CD4-positive, alpha-beta T cell (primary cell): ENCODE measurements at regions not wholly inside any gene's neighbourhood (a gene's known extent, or its start where the extent isn't known, plus 50 kb on each side); places are given as distances from the start of the nearest gene placed in this dataset.

Experiments used
- ATAC-seq: fragments of 200-7000 bp; cut with Tn5 transposase; one replicate; pipeline ENCODE4 v1.10.0; 2022; ENCODE audit warnings: mild to moderate bottlenecking; ENCODE audit not compliant: poor library complexity
- CTCF ChIA-PET: fragments of 350-600 bp; sonication (Branson Sonifier 250); formaldehyde crosslinking; loops from one replicate; lab custom pipeline; 2021; ENCODE audit warnings: antibody characterized with exemption, inconsistent platforms; lab: Charles Lee
- POLR2A ChIA-PET: fragments of 350-600 bp; sonication (Branson Sonifier 250); formaldehyde crosslinking; loops from one replicate; lab custom pipeline; 2021; ENCODE audit warnings: antibody characterized with exemption, inconsistent platforms; lab: Charles Lee
- DNase-seq, 14 experiments: peaks; one replicate each; pipeline ENCODE4 v3.0.0-alpha.2; 2013 to 2020; ENCODE audit warnings: mixed read lengths in 2 of 14
- H3K27ac ChIP-seq, 2 donors: one replicate each; pipeline versions ENCODE4 v1.5.1 to v1.7.0; 2013; ENCODE audit warnings: low read length in 2 of 2, low read depth in 1 of 2, mild to moderate bottlenecking in 1 of 2
- H3K27me3 ChIP-seq, 2 experiments: 1 replicate in 1 of 2; 2 replicates in 1 of 2; pipeline versions ENCODE4 v1.6.1 to v1.7.0; 2013; ENCODE audit warnings: low read length in 2 of 2, control low read depth in 1 of 2, mild to moderate bottlenecking in 1 of 2, moderate library complexity in 1 of 2; ENCODE audit not compliant: insufficient read depth in 2 of 2, control insufficient read depth in 1 of 2
- H3K36me3 ChIP-seq: one replicate; pipeline ENCODE4 v1.6.1; 2013; ENCODE audit warnings: low read length, control low read depth; ENCODE audit not compliant: insufficient read depth
- H3K4me1 ChIP-seq: one replicate; pipeline ENCODE4 v1.6.1; 2013; ENCODE audit warnings: low read length, control low read depth; ENCODE audit not compliant: insufficient read depth
- H3K4me3 ChIP-seq: one replicate; pipeline ENCODE4 v1.5.1; 2013; ENCODE audit warnings: mild to moderate bottlenecking, low read length, moderate library complexity
- H3K9me3 ChIP-seq, 2 experiments: 1 replicate in 1 of 2; 2 replicates in 1 of 2; pipeline versions ENCODE4 v1.6.1 to v1.7.0; 2013; ENCODE audit warnings: low read length in 2 of 2, mild to moderate bottlenecking in 2 of 2, control low read depth in 1 of 2, moderate library complexity in 1 of 2; ENCODE audit not compliant: control insufficient read depth in 1 of 2, insufficient read depth in 1 of 2
- H3K27ac Mint-ChIP-seq: one replicate; pipeline ENCODE4 v1.8.0; 2020; ENCODE audit warnings: mixed read lengths
- H3K27me3 Mint-ChIP-seq: one replicate; pipeline ENCODE4 v1.8.0; 2021; ENCODE audit warnings: mixed read lengths
- H3K36me3 Mint-ChIP-seq: one replicate; pipeline ENCODE4 v1.8.0; 2021; ENCODE audit warnings: low read depth, mixed read lengths
- H3K4me1 Mint-ChIP-seq: one replicate; pipeline ENCODE4 v1.8.0; 2021; ENCODE audit warnings: low read depth, mixed read lengths
- H3K4me3 Mint-ChIP-seq: one replicate; pipeline ENCODE4 v1.8.0; 2020; ENCODE audit warnings: mild to moderate bottlenecking, mixed read lengths
- H3K9me3 Mint-ChIP-seq: one replicate; pipeline ENCODE4 v1.8.0; 2020; ENCODE audit warnings: mixed read lengths
- CTCF ChIP-seq: fragments of 200-600 bp; IDR thresholded peaks from one replicate; pipeline ENCODE4 v1.8.0; 2022; ENCODE audit warnings: antibody characterized with exemption, mild to moderate bottlenecking
- intact Hi-C, 2 experiments: fragments of 100-400 bp; cut with DNase I in 1 of 2; cut with micrococcal nuclease in 1 of 2; formaldehyde crosslinking; loops; one replicate each; pipeline versions ENCODE4 v1.15.1 to v1.9.0; 2023 to 2025; cut with DNase I, micrococcal nuclease

- no peak overlapping the region for H3K27ac Mint-ChIP-seq
- no peak for TF ChIP-seq CTCF
- peaks cover 15% of the 10 kb centered on the region for H3K9me3 Mint-ChIP-seq
- H3K4me3 Mint-ChIP-seq: no peak overlapping the region
- peaks cover 73 to 95% of the 10 kb centered on the region in 2 experiments for H3K27me3 ChIP-seq
- H3K36me3 Mint-ChIP-seq: peaks cover 3% of the 10 kb centered on the region
- intact Hi-C loops: loop anchor here in 1 of 2 experiments (5.0 kb wide), 1 partner anchor 35 kb away; no protein-coding TSS in a partner anchor
- peaks cover 21 to 30% of the 10 kb centered on the region in 2 experiments for H3K9me3 ChIP-seq
- no peaks in the 10 kb centered on the region for H3K36me3 ChIP-seq
- POLR2A ChIA-PET: interaction anchor here (0.7 kb wide), 1 partner anchor 21 kb away, joined by 3 read pairs; no protein-coding TSS in a partner anchor
- CTCF ChIA-PET: interaction anchor here (1.1 kb wide), 1 partner anchor 199 kb away, joined by 5 read pairs; no protein-coding TSS in a partner anchor
- H3K27me3 Mint-ChIP-seq: peaks cover 96% of the 10 kb centered on the region
- no peak overlapping the region for H3K27ac ChIP-seq
- DNase-seq (no peak), ATAC-seq (no peak)
- H3K4me1 Mint-ChIP-seq: peaks cover 13% of the 10 kb centered on the region
- no peak overlapping the region for H3K4me3 ChIP-seq
- H3K4me1 ChIP-seq: peaks cover 8% of the 10 kb centered on the region
These were observed 106.6 kb downstream of the TRIM27 start for GRCh38 chr6:28816909-28817807.

GRCh38 chr6:28817808-28818145, 106.0 kb downstream of the TRIM27 start:
- TF ChIP-seq CTCF: no peak
- no peaks in the 10 kb centered on the region for H3K36me3 ChIP-seq
- Mint-ChIP-seq H3K9me3 (peaks cover 12% of the 10 kb centered on the region), H3K4me3 (no peak overlapping the region), H3K27me3 (peaks cover 93% of the 10 kb centered on the region), H3K36me3 (no peaks in the 10 kb centered on the region), H3K27ac (no peak overlapping the region), H3K4me1 (peaks cover 13% of the 10 kb centered on the region)
- H3K27me3 ChIP-seq: peaks cover 74 to 93% of the 10 kb centered on the region in 2 experiments
- H3K9me3 ChIP-seq: peaks cover 21 to 34% of the 10 kb centered on the region in 2 experiments
- ChIA-PET CTCF (interaction anchor here (1.1 kb wide), 1 partner anchor 199 kb away, joined by 5 read pairs; no protein-coding TSS in a partner anchor), POLR2A (interaction anchor here (0.7 kb wide), 1 partner anchor 20 kb away, joined by 3 read pairs; no protein-coding TSS in a partner anchor)
- DNase-seq (no peak), ATAC-seq (no peak)
- intact Hi-C loops: loop anchor here in 1 of 2 experiments (5.0 kb wide), 1 partner anchor 35 kb away; no protein-coding TSS in a partner anchor
- peaks cover 8% of the 10 kb centered on the region for H3K4me1 ChIP-seq
- no peak overlapping the region for H3K27ac ChIP-seq
- no peak overlapping the region for H3K4me3 ChIP-seq

GRCh38 chr6:28824793-28825731, 98.7 kb downstream of the TRIM27 start:
- Mint-ChIP-seq H3K36me3 (no peaks in the 10 kb centered on the region), H3K9me3 (no peaks in the 10 kb centered on the region), H3K27ac (no peak overlapping the region), H3K4me1 (peaks cover 11% of the 10 kb centered on the region), H3K27me3 (peaks cover 93% of the 10 kb centered on the region), H3K4me3 (no peak overlapping the region)
- intact Hi-C loops: loop anchor here in 1 of 2 experiments (10.0 kb wide), 1 partner anchor 550 kb away; the partner anchor contains the start of gene OR12D3
- ChIA-PET POLR2A (no interaction called here), CTCF (interaction anchor here (0.6 kb wide), 1 partner anchor 1432 kb away, joined by 3 read pairs; no protein-coding TSS in a partner anchor)
- Histone ChIP-seq H3K36me3 (no peaks in the 10 kb centered on the region), H3K9me3 (peaks cover 4 to 26% of the 10 kb centered on the region in 2 experiments), H3K4me3 (no peak overlapping the region), H3K4me1 (no peaks in the 10 kb centered on the region), H3K27me3 (peaks cover 54 to 82% of the 10 kb centered on the region in 2 experiments), H3K27ac (no peak overlapping the region)
- DNase-seq (no peak), ATAC-seq (no peak)
- no peak for TF ChIP-seq CTCF
